WTC11 (cell line): ENCODE measurements at regions not wholly inside any gene's neighbourhood (a gene's known extent, or its start where the extent isn't known, plus 50 kb on each side); places are given as distances from the start of the nearest gene placed in this dataset.

ENCODE experiments used
- ATAC-seq: fragments of 200-7000 bp; cut with Tn5 transposase; 2 replicates; pipeline ENCODE4 v1.10.0; 2021; ENCODE audit warnings: mild to moderate bottlenecking, moderate library complexity
- CTCF ChIA-PET: fragments of 300-600 bp; sonication (Branson Sonifier 250); formaldehyde crosslinking; loops from one replicate; lab custom pipeline; 2021; ENCODE audit warnings: antibody characterized with exemption; lab: Charles Lee
- POLR2A ChIA-PET: fragments of 350-600 bp; sonication (Branson Sonifier 250); formaldehyde crosslinking; loops from one replicate; lab custom pipeline; 2021; ENCODE audit warnings: antibody characterized with exemption; lab: Charles Lee
- DNase-seq: peaks from one replicate; pipeline ENCODE4 v3.0.0; 2021; ENCODE audit warnings: low spot score
- H3K27ac Mint-ChIP-seq: 2 replicates; pipeline ENCODE4 v1.8.0; 2021; ENCODE audit warnings: mixed read lengths
- H3K27me3 Mint-ChIP-seq: 2 replicates; pipeline ENCODE4 v1.8.0; 2021; ENCODE audit warnings: low read depth, mild to moderate bottlenecking, moderate library complexity, mixed read lengths
- H3K36me3 Mint-ChIP-seq: 2 replicates; pipeline ENCODE4 v1.8.0; 2021; ENCODE audit warnings: mixed read lengths
- H3K4me1 Mint-ChIP-seq: 2 replicates; pipeline ENCODE4 v1.8.0; 2022; ENCODE audit warnings: mixed read lengths
- H3K4me3 Mint-ChIP-seq: 2 replicates; pipeline ENCODE4 v1.8.0; 2021; ENCODE audit warnings: mild to moderate bottlenecking, moderate library complexity, mixed read lengths
- H3K9me3 Mint-ChIP-seq: 2 replicates; pipeline ENCODE4 v1.8.0; 2021; ENCODE audit warnings: mixed read lengths
- ATF2 ChIP-seq: sonication (generic); formaldehyde crosslinking; IDR thresholded peaks from 2 replicates; pipeline ENCODE4 v1.8.1; 2022; ENCODE audit warnings: low read depth, missing genetic modification reagents, borderline replicate concordance
- ATF3 ChIP-seq: sonication (generic); formaldehyde crosslinking; conservative IDR thresholded peaks from 2 replicates; pipeline ENCODE4 v1.8.1; 2022; ENCODE audit warnings: mild to moderate bottlenecking, missing genetic modification reagents
- CBFB ChIP-seq: sonication (generic); formaldehyde crosslinking; IDR thresholded peaks from 2 replicates; pipeline ENCODE4 v1.8.1; 2022; ENCODE audit warnings: mild to moderate bottlenecking, low read depth, missing genetic modification reagents
- E2F1 ChIP-seq: sonication (generic); formaldehyde crosslinking; IDR thresholded peaks from 2 replicates; pipeline ENCODE4 v1.8.0; 2022; ENCODE audit warnings: mild to moderate bottlenecking, missing genetic modification reagents
- FOXJ3 ChIP-seq: sonication (generic); formaldehyde crosslinking; IDR thresholded peaks from 2 replicates; pipeline ENCODE4 v1.9.0; 2021; ENCODE audit warnings: missing genetic modification reagents, mild to moderate bottlenecking, borderline replicate concordance
- GRHL2 ChIP-seq: fragments of 250-450 bp; sonication (Bioruptor Pico); IDR thresholded peaks from 2 replicates; pipeline ENCODE4 v1.8.0; 2022; ENCODE audit warnings: mild to moderate bottlenecking, moderate library complexity; ENCODE audit not compliant: insufficient replicate concordance, severe bottlenecking
- NFYB ChIP-seq: sonication (generic); formaldehyde crosslinking; conservative IDR thresholded peaks from 2 replicates; pipeline ENCODE4 v1.8.0; 2022; ENCODE audit warnings: low read depth, missing genetic modification reagents
- OVOL2 ChIP-seq: fragments of 250-450 bp; sonication (Bioruptor Pico); IDR thresholded peaks from 2 replicates; pipeline ENCODE4 v1.9.0; 2021; ENCODE audit warnings: mild to moderate bottlenecking, borderline replicate concordance
- SP1 ChIP-seq: sonication (generic); formaldehyde crosslinking; conservative IDR thresholded peaks from 2 replicates; pipeline ENCODE4 v1.8.1; 2022; ENCODE audit warnings: missing genetic modification reagents
- ZNF423 ChIP-seq: fragments of 250-450 bp; sonication (Bioruptor Pico); IDR thresholded peaks from 2 replicates; pipeline ENCODE4 v2.1.2; 2022; ENCODE audit warnings: mild to moderate bottlenecking, moderate library complexity
- ZNF512 ChIP-seq: sonication (generic); formaldehyde crosslinking; IDR thresholded peaks from 2 replicates; pipeline ENCODE4 v1.8.1; 2022; ENCODE audit warnings: missing genetic modification reagents, borderline replicate concordance
- TF ChIP-seq, protein P1 (sequence below): fragments of 250-450 bp; sonication (Bioruptor Pico); conservative IDR thresholded peaks from 2 replicates; pipeline ENCODE4 v1.9.0; 2021; ENCODE audit warnings: mild to moderate bottlenecking
- TF ChIP-seq, protein P2 (sequence below): sonication (generic); formaldehyde crosslinking; IDR thresholded peaks from 2 replicates; pipeline ENCODE4 v1.8.0; 2022; ENCODE audit warnings: mild to moderate bottlenecking, missing genetic modification reagents
- TF ChIP-seq, protein P3 (sequence below): sonication (generic); formaldehyde crosslinking; conservative IDR thresholded peaks from 2 replicates; pipeline ENCODE4 v1.8.1; 2023; ENCODE audit warnings: mild to moderate bottlenecking, low read depth, missing genetic modification reagents, moderate library complexity
- TF ChIP-seq, protein P4 (sequence below): sonication (generic); formaldehyde crosslinking; IDR thresholded peaks from 2 replicates; pipeline ENCODE4 v1.8.1; 2022; ENCODE audit warnings: mild to moderate bottlenecking, missing genetic modification reagents, moderate library complexity, borderline replicate concordance
- TF ChIP-seq, protein P5 (sequence below): sonication (generic); formaldehyde crosslinking; IDR thresholded peaks from 2 replicates; pipeline ENCODE4 v1.8.1; 2022; ENCODE audit warnings: mild to moderate bottlenecking, moderate library complexity, missing genetic modification reagents

DNA sequence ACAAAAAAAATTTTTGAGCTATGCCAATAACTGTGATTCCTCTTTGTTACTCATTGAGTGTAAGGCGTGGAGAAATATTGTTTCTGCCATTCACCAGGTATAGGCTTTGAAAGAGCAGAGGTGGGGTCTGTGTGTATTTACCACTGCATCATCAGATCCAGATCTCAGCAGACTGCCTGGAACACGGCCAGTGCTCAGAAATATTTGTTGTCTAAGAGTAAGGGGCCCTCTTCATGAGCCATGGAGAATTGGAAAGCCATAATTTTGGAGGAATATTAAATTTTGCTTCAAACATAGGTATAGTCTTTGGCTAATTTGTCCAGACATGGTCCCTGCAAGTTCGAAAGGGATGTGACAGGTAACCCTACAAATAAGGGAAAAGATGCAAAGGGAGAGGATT lies 231.3 kb upstream of the IRF2BP2 start:
- no peak for DNase-seq
- no peak overlapping the region for H3K27ac Mint-ChIP-seq
- CTCF ChIA-PET, result no interaction called here
- TF ChIP-seq GRHL2 (CRISPR knock-in tag) (no peak), CBFB (CRISPR knock-in tag) (no peak), OVOL2 (CRISPR knock-in tag) (no peak)
- TF ChIP-seq, protein P1, sequence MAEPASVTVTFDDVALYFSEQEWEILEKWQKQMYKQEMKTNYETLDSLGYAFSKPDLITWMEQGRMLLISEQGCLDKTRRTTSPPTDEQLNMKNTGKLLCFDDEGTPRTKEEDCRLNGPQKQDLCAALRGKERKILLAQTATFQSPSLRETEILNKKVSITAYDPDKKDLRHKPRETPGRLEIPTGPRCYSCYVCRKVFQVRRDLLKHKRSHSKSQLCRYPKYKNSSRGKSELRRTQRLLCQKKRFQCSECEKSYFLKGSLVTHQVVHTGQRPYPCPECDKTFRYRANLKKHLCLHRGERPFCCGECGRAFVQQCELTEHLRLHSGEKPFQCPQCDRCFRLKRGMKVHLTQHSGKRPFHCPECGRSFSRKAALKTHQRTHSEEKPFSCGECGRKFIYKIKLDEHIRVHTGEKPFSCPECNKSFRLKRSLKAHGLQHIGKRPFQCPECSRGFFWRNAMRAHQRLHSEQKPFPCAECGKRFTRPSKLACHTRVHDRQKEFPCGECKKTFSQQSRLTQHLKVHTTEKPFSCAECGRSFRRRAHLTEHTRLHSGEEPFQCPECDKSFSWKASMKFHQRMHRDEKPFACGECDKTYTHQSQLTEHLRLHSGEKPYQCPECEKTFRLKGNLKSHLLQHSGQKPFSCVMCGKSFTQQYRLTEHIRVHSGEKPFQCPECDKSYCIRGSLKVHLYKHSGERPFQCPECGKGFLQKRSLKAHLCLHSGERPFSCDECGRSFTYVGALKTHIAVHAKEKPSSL (CRISPR knock-in tag), result no peak
- TF ChIP-seq, protein P2, sequence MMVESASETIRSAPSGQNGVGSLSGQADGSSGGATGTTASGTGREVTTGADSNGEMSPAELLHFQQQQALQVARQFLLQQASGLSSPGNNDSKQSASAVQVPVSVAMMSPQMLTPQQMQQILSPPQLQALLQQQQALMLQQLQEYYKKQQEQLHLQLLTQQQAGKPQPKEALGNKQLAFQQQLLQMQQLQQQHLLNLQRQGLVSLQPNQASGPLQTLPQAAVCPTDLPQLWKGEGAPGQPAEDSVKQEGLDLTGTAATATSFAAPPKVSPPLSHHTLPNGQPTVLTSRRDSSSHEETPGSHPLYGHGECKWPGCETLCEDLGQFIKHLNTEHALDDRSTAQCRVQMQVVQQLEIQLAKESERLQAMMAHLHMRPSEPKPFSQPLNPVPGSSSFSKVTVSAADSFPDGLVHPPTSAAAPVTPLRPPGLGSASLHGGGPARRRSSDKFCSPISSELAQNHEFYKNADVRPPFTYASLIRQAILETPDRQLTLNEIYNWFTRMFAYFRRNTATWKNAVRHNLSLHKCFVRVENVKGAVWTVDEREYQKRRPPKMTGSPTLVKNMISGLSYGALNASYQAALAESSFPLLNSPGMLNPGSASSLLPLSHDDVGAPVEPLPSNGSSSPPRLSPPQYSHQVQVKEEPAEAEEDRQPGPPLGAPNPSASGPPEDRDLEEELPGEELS (CRISPR knock-in tag), result no peak
- H3K36me3 Mint-ChIP-seq, result peaks cover 2% of the 10 kb centered on the region; the same call in 1 of the 2 replicates
- POLR2A ChIA-PET, result no interaction called here
- peaks cover 26% of the 10 kb centered on the region for H3K9me3 Mint-ChIP-seq
- H3K27me3 Mint-ChIP-seq, result no peaks in the 10 kb centered on the region
- no peak overlapping the region for H3K4me3 Mint-ChIP-seq
- peaks cover 18% of the 10 kb centered on the region for H3K4me1 Mint-ChIP-seq
- ATAC-seq, result no peak

GRCh38 chr1:234840843-234841242 lies 230.9 kb upstream of the IRF2BP2 start:
- no peak for DNase-seq
- peaks cover 18% of the 10 kb centered on the region for H3K4me1 Mint-ChIP-seq
- no peak overlapping the region for H3K27ac Mint-ChIP-seq
- H3K4me3 Mint-ChIP-seq, result no peak overlapping the region
- H3K36me3 Mint-ChIP-seq, result peaks cover 2% of the 10 kb centered on the region; the same call in 1 of the 2 replicates
- no peak for ATAC-seq
- POLR2A ChIA-PET, result no interaction called here
- peaks cover 24% of the 10 kb centered on the region for H3K9me3 Mint-ChIP-seq
- no peaks in the 10 kb centered on the region for H3K27me3 Mint-ChIP-seq
- CTCF ChIA-PET, result no interaction called here
- TF ChIP-seq NFYB (CRISPR knock-in tag), result no peak
- no peak for TF ChIP-seq ZNF423 (CRISPR knock-in tag)
- TF ChIP-seq, protein P3, sequence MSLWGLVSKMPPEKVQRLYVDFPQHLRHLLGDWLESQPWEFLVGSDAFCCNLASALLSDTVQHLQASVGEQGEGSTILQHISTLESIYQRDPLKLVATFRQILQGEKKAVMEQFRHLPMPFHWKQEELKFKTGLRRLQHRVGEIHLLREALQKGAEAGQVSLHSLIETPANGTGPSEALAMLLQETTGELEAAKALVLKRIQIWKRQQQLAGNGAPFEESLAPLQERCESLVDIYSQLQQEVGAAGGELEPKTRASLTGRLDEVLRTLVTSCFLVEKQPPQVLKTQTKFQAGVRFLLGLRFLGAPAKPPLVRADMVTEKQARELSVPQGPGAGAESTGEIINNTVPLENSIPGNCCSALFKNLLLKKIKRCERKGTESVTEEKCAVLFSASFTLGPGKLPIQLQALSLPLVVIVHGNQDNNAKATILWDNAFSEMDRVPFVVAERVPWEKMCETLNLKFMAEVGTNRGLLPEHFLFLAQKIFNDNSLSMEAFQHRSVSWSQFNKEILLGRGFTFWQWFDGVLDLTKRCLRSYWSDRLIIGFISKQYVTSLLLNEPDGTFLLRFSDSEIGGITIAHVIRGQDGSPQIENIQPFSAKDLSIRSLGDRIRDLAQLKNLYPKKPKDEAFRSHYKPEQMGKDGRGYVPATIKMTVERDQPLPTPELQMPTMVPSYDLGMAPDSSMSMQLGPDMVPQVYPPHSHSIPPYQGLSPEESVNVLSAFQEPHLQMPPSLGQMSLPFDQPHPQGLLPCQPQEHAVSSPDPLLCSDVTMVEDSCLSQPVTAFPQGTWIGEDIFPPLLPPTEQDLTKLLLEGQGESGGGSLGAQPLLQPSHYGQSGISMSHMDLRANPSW (CRISPR knock-in tag), result no peak
- TF ChIP-seq E2F1 (CRISPR knock-in tag), result no peak
- TF ChIP-seq ATF2 (CRISPR knock-in tag), result no peak
- TF ChIP-seq, protein P4, sequence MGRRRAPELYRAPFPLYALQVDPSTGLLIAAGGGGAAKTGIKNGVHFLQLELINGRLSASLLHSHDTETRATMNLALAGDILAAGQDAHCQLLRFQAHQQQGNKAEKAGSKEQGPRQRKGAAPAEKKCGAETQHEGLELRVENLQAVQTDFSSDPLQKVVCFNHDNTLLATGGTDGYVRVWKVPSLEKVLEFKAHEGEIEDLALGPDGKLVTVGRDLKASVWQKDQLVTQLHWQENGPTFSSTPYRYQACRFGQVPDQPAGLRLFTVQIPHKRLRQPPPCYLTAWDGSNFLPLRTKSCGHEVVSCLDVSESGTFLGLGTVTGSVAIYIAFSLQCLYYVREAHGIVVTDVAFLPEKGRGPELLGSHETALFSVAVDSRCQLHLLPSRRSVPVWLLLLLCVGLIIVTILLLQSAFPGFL (CRISPR knock-in tag), result no peak
- no peak for TF ChIP-seq ZNF512
- TF ChIP-seq, protein P5, sequence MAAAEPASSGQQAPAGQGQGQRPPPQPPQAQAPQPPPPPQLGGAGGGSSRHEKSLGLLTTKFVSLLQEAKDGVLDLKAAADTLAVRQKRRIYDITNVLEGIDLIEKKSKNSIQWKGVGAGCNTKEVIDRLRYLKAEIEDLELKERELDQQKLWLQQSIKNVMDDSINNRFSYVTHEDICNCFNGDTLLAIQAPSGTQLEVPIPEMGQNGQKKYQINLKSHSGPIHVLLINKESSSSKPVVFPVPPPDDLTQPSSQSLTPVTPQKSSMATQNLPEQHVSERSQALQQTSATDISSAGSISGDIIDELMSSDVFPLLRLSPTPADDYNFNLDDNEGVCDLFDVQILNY (CRISPR knock-in tag), result no peak
- TF ChIP-seq SP1 (CRISPR knock-in tag), result no peak
- no peak for TF ChIP-seq FOXJ3 (CRISPR knock-in tag)
- no peak for TF ChIP-seq ATF3 (CRISPR knock-in tag)
- no peak for TF ChIP-seq GRHL2 (CRISPR knock-in tag)
